ENCODE measurements at regions not wholly inside any gene's neighbourhood (a gene's known extent, or its start where the extent isn't known, plus 50 kb on each side); places are given as distances from the start of the nearest gene placed in this dataset.

- in situ Hi-C loops (cut with HindIII; ENCODE audit: low pct_ligation_motif_present, low sequenced_read_pairs) = no loop called here
- H3K27ac ChIP-seq = no peak overlapping the region
- DNase-seq = no peak
- no peak overlapping the region for H3K4me3 ChIP-seq (ENCODE audit: low read depth, low read length)
- TF ChIP-seq CTCF (IDR thresholded peaks at IDR 0.05; ENCODE audit: low read depth, low read length, missing control alignments) = no peak
- no peaks in the 10 kb centered on the region for H3K36me3 ChIP-seq (replicated peaks)
- H3K27me3 ChIP-seq (replicated peaks) = no peaks in the 10 kb centered on the region
Observed at GRCh38 chr20:16974080-16974854, 226.1 kb downstream of the OTOR start.

DNA sequence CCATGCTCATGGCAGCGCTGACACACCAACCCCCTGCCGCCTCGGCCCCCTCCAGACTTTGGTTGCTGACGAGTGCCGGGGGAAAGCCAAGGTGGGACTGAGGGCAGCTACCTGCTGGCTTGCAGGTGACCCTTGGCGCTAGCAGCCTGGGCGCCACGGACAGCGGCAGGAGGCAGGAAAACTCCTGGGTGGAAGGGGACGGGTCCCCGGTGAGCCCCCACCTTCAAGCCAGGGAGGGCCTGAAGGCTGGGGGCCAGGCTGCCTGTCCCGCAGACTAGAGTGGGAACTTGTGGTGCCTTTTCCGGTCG lies 226.7 kb downstream of the OTOR start:
- Histone ChIP-seq H3K36me3 (replicated peaks) (no peaks in the 10 kb centered on the region), H3K27me3 (replicated peaks) (no peaks in the 10 kb centered on the region), H3K4me3 (ENCODE audit: low read depth, low read length) (no peak overlapping the region), H3K27ac (no peak overlapping the region)
- TF ChIP-seq CTCF (IDR thresholded peaks at IDR 0.05; ENCODE audit: low read depth, low read length, missing control alignments) = no peak
- DNase-seq = no peak
- in situ Hi-C loops (cut with HindIII; ENCODE audit: low pct_ligation_motif_present, low sequenced_read_pairs) = no loop called here

DNA sequence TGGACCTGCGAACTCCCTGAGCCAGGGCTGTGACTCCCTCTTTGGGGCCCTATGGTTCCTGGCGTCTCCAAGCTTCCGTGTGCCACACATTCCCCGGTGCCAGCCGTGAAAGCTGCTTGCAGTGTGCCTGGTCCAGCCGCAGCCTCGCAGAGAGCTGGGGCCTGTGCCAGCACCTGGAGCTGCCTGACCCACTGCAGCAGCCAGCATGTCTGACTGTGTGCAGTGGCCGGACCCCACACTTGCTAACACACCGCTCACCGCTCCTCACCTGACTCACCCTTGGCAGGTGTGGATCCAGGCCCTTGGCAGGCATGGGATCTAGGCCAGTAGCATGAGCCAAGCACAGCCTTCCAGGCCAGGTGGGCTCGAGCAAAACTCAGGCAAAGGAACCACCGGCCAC lies 227.5 kb downstream of the OTOR start:
- H3K27ac ChIP-seq = no peak overlapping the region
- in situ Hi-C loops (cut with HindIII; ENCODE audit: low pct_ligation_motif_present, low sequenced_read_pairs) = no loop called here

GRCh38 chr20:16978497-16978896 lies 230.3 kb downstream of the OTOR start:
- TF ChIP-seq CTCF (IDR thresholded peaks at IDR 0.05; ENCODE audit: low read depth, low read length, missing control alignments) = no peak
- H3K4me3 ChIP-seq (ENCODE audit: low read depth, low read length) = no peak overlapping the region
- no peaks in the 10 kb centered on the region for H3K36me3 ChIP-seq (replicated peaks)
- H3K27me3 ChIP-seq (replicated peaks) = no peaks in the 10 kb centered on the region
- H3K27ac ChIP-seq = no peak overlapping the region
- in situ Hi-C loops (cut with HindIII; ENCODE audit: low pct_ligation_motif_present, low sequenced_read_pairs) = no loop called here
- DNase-seq = no peak

More for the DNA sequence above, 227.5 kb downstream of the OTOR start:
- no peak for DNase-seq
- no peak for TF ChIP-seq CTCF (IDR thresholded peaks at IDR 0.05; ENCODE audit: low read depth, low read length, missing control alignments)
- no peak overlapping the region for H3K4me3 ChIP-seq (ENCODE audit: low read depth, low read length)
- no peaks in the 10 kb centered on the region for H3K27me3 ChIP-seq (replicated peaks)
- no peaks in the 10 kb centered on the region for H3K36me3 ChIP-seq (replicated peaks)

DNA sequence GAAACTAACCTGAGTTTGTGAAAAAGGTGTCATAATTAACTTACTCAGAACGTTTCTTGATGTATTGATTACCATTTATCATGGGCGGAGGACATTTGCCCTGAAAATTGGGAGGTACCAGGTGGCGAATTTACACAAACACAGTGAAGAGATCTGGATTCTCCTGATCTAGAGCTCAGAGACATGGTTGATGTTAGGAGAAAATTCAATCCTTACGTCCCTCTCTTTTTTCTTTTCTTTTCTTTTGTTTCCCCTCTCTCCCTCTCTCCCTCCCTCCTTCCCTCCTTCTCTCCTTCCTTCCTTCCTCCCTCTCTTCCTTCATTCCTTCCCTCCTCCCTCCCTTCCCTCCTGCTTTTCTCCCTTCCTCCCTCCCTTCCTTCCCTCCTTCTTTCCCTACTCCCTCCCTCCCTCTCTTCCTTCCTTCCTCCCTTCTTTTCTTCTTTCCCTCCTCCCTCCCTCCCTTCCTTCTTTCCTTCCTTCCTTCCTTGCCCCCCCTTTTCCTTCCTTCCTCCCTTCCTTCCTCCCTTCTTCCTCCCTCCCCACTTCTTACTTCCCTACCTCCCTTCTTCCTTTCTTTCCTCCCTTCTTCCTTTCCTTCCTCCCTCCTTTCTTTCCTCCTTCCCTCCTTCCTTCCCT lies 234.1 kb downstream of the OTOR start:
- no peak for TF ChIP-seq CTCF (IDR thresholded peaks at IDR 0.05; ENCODE audit: low read depth, low read length, missing control alignments)
- Histone ChIP-seq H3K36me3 (replicated peaks) (no peaks in the 10 kb centered on the region), H3K4me3 (ENCODE audit: low read depth, low read length) (no peak overlapping the region), H3K27ac (no peak overlapping the region), H3K27me3 (replicated peaks) (no peaks in the 10 kb centered on the region)
- in situ Hi-C loops (cut with HindIII; ENCODE audit: low pct_ligation_motif_present, low sequenced_read_pairs) = no loop called here
- DNase-seq = no peak

Measured in brain microvascular endothelial cell (primary cell).